Gastrocnemius medialis (tissue), 4 donors: ENCODE measurements at regions not wholly inside any gene's neighbourhood (a gene's known extent, or its start where the extent isn't known, plus 50 kb on each side); places are given as distances from the start of the nearest gene placed in this dataset.

Source experiments
- CTCF ChIP-seq, 5 experiments: fragments of 450-650 bp in 3 of 5; fragments of 200-600 bp in 2 of 5; sonication (generic) in 2 of 5; IDR thresholded peaks in 4 of 5; conservative IDR thresholded peaks in 1 of 5; 1 replicate in 4 of 5; 2 replicates in 1 of 5; pipeline ENCODE4 v1.5.1; 2016 to 2019; ENCODE audit warnings: antibody characterized with exemption in 5 of 5, mild to moderate bottlenecking in 3 of 5, moderate library complexity in 3 of 5
- POLR2A ChIP-seq, 2 donors: fragments of 450-650 bp; IDR thresholded peaks; one replicate each; pipeline ENCODE4 v1.6.1; 2017; ENCODE audit warnings: antibody characterized with exemption in 2 of 2, mild to moderate bottlenecking in 2 of 2, moderate library complexity in 2 of 2

- no peak for TF ChIP-seq POLR2A (IDR thresholded peaks at IDR 0.05)
- TF ChIP-seq CTCF (IDR thresholded peaks at IDR 0.05 in 4 of 5, conservative IDR thresholded peaks at IDR 0.05 in 1 of 5): no peak
Observed at GRCh38 chr7:34575006-34575405, 83.0 kb upstream of the NPSR1 start.
